Hepatocyte (in vitro differentiated cells): ENCODE measurements at regions not wholly inside any gene's neighbourhood (a gene's known extent, or its start where the extent isn't known, plus 50 kb on each side); places are given as distances from the start of the nearest gene placed in this dataset.

Experiments
- DNase-seq: peaks from one replicate; pipeline ENCODE4 v3.0.0-alpha.2; 2016; ENCODE audit warnings: low spot score
- H2AFZ ChIP-seq: fragments of 200-600 bp; sonication (generic); 2 replicates; pipeline ENCODE4 v1.6.0; 2016; ENCODE audit warnings: antibody characterized with exemption, mild to moderate bottlenecking
- H3K27ac ChIP-seq: fragments of 200-600 bp; sonication (generic); 2 replicates; pipeline ENCODE4 v1.5.1; 2016; ENCODE audit warnings: mild to moderate bottlenecking
- H3K27me3 ChIP-seq: fragments of 200-600 bp; sonication (generic); 2 replicates; pipeline ENCODE4 v1.6.1; 2016
- H3K36me3 ChIP-seq: fragments of 200-600 bp; sonication (generic); replicated peaks from 2 replicates; pipeline ENCODE4 v1.5.1; 2016; ENCODE audit warnings: low read depth; ENCODE audit not compliant: insufficient read depth
- H3K4me1 ChIP-seq: fragments of 200-600 bp; sonication (generic); 2 replicates; pipeline ENCODE4 v1.5.1; 2016; ENCODE audit warnings: mild to moderate bottlenecking, moderate library complexity; ENCODE audit not compliant: insufficient read depth
- H3K4me2 ChIP-seq: fragments of 200-600 bp; sonication (generic); 2 replicates; pipeline ENCODE4 v1.6.0; 2016
- H3K4me3 ChIP-seq: fragments of 200-600 bp; sonication (generic); 2 replicates; pipeline ENCODE4 v1.5.1; 2016; ENCODE audit warnings: mild to moderate bottlenecking
- H3K79me2 ChIP-seq: fragments of 200-600 bp; sonication (generic); 2 replicates; pipeline ENCODE4 v1.6.0; 2017; ENCODE audit warnings: mild to moderate bottlenecking
- H3K9me2 ChIP-seq: fragments of 200-600 bp; sonication (generic); replicated peaks from 2 replicates; pipeline ENCODE4 v1.6.0; 2017; ENCODE audit warnings: mild to moderate bottlenecking; ENCODE audit not compliant: insufficient read depth
- H3K9me3 ChIP-seq: fragments of 200-600 bp; sonication (generic); 2 replicates; pipeline ENCODE4 v1.5.1; 2016; ENCODE audit warnings: low read depth, mild to moderate bottlenecking
- H4K20me1 ChIP-seq: fragments of 200-600 bp; sonication (generic); 2 replicates; pipeline ENCODE4 v1.6.0; 2016; ENCODE audit warnings: mild to moderate bottlenecking; ENCODE audit not compliant: insufficient read depth, poor library complexity, severe bottlenecking
- CTCF ChIP-seq: fragments of 200-600 bp; sonication (generic); IDR thresholded peaks from 2 replicates; pipeline ENCODE4 v1.5.1; 2016; ENCODE audit warnings: antibody characterized with exemption, mild to moderate bottlenecking; ENCODE audit not compliant: poor library complexity
- EZH2 ChIP-seq: fragments of 200-600 bp; sonication (generic); IDR thresholded peaks from 2 replicates; pipeline ENCODE4 v1.6.1; 2016; ENCODE audit warnings: antibody characterized with exemption, mild to moderate bottlenecking, borderline replicate concordance
- EZH2phosphoT487 ChIP-seq: fragments of 200-600 bp; sonication (generic); IDR thresholded peaks from one replicate; pipeline ENCODE4 v1.6.1; 2018; ENCODE audit warnings: antibody characterized with exemption, mild to moderate bottlenecking, low read depth, moderate library complexity; ENCODE audit not compliant: unreplicated experiment, severe bottlenecking
- WGBS: methylation state at CpG from one replicate; pipeline ENCODE4 v1.1.6; 2016; ENCODE audit warnings: low lambda C conversion rate; ENCODE audit errors: missing lambda C conversion rate; 5-methylcytosine and 5-hydroxymethylcytosine counted together

GRCh38 chr11:76280151-76280881, 74.0 kb upstream of the WNT11 start:
- Histone ChIP-seq H4K20me1 (no peaks in the 10 kb centered on the region), H3K4me2 (no peak overlapping the region), H3K27ac (no peak overlapping the region), H2AFZ (no peak overlapping the region), H3K9me3 (no peaks in the 10 kb centered on the region), H3K4me1 (no peaks in the 10 kb centered on the region), H3K9me2 (no peaks in the 10 kb centered on the region), H3K27me3 (no peaks in the 10 kb centered on the region), H3K36me3 (no peaks in the 10 kb centered on the region), H3K79me2 (no peaks in the 10 kb centered on the region), H3K4me3 (no peak overlapping the region)
- 88% methylated on average over 16 of the region's 16 CpGs for WGBS
- DNase-seq = no peak
- TF ChIP-seq CTCF = no peak
- no peak for TF ChIP-seq EZH2phosphoT487
- no peak for TF ChIP-seq EZH2

DNA sequence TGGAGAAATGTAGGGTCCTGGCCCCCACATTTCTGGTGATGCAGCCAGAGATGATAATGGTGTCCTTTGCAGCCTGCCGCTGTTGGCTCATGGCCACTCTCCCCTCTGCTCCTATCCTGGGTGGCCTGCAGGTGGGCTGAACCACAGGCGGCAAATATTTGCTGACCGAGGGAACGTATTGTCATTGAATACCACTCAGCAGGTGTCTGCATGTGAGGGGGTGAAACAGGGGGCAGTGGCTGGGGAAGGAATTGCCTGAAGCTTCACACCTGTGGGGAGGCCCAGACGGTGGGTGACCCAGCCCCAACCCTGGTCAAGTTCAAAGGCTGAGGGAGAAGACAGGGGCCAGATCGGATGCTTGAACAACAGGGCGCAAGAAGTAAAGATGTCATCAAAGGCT, 73.3 kb upstream of the WNT11 start:
- Histone ChIP-seq H3K4me3 (no peak overlapping the region), H3K4me2 (no peak overlapping the region), H4K20me1 (no peaks in the 10 kb centered on the region), H3K27me3 (no peaks in the 10 kb centered on the region), H2AFZ (no peak overlapping the region), H3K27ac (no peak overlapping the region), H3K79me2 (no peaks in the 10 kb centered on the region), H3K36me3 (no peaks in the 10 kb centered on the region), H3K4me1 (no peaks in the 10 kb centered on the region), H3K9me2 (no peaks in the 10 kb centered on the region), H3K9me3 (no peaks in the 10 kb centered on the region)
- TF ChIP-seq CTCF (no peak), EZH2phosphoT487 (no peak), EZH2 (no peak)
- WGBS = 64% methylated on average over 7 of the region's 7 CpGs
- no peak for DNase-seq

DNA sequence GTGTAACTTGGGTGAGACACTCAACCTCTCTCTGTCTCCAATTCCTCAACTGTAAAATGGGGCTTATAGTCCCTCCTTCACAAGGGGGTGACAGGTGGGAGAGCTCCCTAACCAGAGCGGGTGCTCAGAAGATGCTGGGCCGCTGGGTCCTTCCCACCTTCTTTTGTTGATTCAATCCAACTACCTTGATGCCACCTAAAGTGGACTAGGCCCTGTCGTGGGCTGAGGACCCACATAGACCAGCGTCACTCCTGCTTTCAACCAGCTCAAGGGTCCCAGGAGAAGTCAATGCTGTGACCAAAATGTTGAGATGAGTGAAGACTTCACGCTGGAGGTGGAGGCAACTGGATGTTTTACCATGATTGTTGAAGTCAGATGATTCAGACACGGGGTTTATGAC, 72.7 kb upstream of the WNT11 start:
- H3K4me1 ChIP-seq = no peaks in the 10 kb centered on the region
- WGBS = 98% methylated on average over 6 of the region's 6 CpGs

More for the DNA sequence above, 72.7 kb upstream of the WNT11 start:
- Histone ChIP-seq H2AFZ (no peak overlapping the region), H3K9me2 (no peaks in the 10 kb centered on the region), H3K9me3 (no peaks in the 10 kb centered on the region), H3K27me3 (no peaks in the 10 kb centered on the region), H3K4me3 (no peak overlapping the region), H3K79me2 (no peaks in the 10 kb centered on the region), H3K36me3 (no peaks in the 10 kb centered on the region), H3K27ac (no peak overlapping the region), H4K20me1 (no peaks in the 10 kb centered on the region), H3K4me2 (no peak overlapping the region)
- no peak for DNase-seq
- TF ChIP-seq EZH2phosphoT487 = no peak
- no peak for TF ChIP-seq CTCF
- no peak for TF ChIP-seq EZH2
